Testis (tissue), 2 donors: ENCODE measurements at regions not wholly inside any gene's neighbourhood (a gene's known extent, or its start where the extent isn't known, plus 50 kb on each side); places are given as distances from the start of the nearest gene placed in this dataset.

ENCODE experiments used
- DNase-seq: peaks from one replicate; pipeline ENCODE4 v3.0.0-alpha.2; 2019
- H3K27ac ChIP-seq, 2 donors: fragments of 200-600 bp; sonication (generic); one replicate each; pipeline ENCODE4 v1.5.1; 2019
- H3K27me3 ChIP-seq: fragments of 200-600 bp; sonication (generic); one replicate; pipeline ENCODE4 v1.5.1; 2019
- H3K36me3 ChIP-seq: fragments of 200-600 bp; sonication (generic); one replicate; pipeline ENCODE4 v1.5.1; 2017; ENCODE audit warnings: low read depth; ENCODE audit errors: missing control alignments
- H3K4me1 ChIP-seq: fragments of 200-600 bp; sonication (generic); one replicate; pipeline ENCODE4 v1.5.1; 2019
- H3K4me3 ChIP-seq, 2 donors: fragments of 200-600 bp; sonication (generic); one replicate each; pipeline ENCODE4 v1.5.1; 2017 to 2019
- H3K9me3 ChIP-seq: fragments of 200-600 bp; sonication (generic); one replicate; pipeline ENCODE4 v1.5.1; 2017
- POLR2A ChIP-seq: fragments of 450-650 bp; IDR thresholded peaks from one replicate; pipeline ENCODE4 v1.6.1; 2017; ENCODE audit warnings: antibody characterized with exemption, mild to moderate bottlenecking, moderate library complexity
- WGBS, 2 donors: methylation state at CpG; one replicate each; pipeline ENCODE4 v1.1.5; 2018; 5-methylcytosine and 5-hydroxymethylcytosine counted together
- intact Hi-C: fragments of 100-400 bp; cut with DNase I; formaldehyde crosslinking; loops from one replicate; pipeline ENCODE4 v1.15.1; 2023; ENCODE audit warnings: low total_unique reads
- TF ChIP-seq, protein P1 (sequence below), 3 experiments: fragments of 450-650 bp in 2 of 3; fragments of 200-600 bp in 1 of 3; sonication (generic) in 1 of 3; IDR thresholded peaks; one replicate each; pipeline ENCODE4 v1.5.1; 2016 to 2019; ENCODE audit warnings: antibody characterized with exemption in 3 of 3, mild to moderate bottlenecking in 2 of 3, moderate library complexity in 1 of 3

- Histone ChIP-seq H3K27me3 (no peaks in the 10 kb centered on the region), H3K4me3 (no peak overlapping the region), H3K27ac (no peak overlapping the region), H3K36me3 (no peaks in the 10 kb centered on the region), H3K4me1 (peaks cover 11% of the 10 kb centered on the region), H3K9me3 (no peaks in the 10 kb centered on the region)
- intact Hi-C loops: loop anchor here (10.0 kb wide), 1 partner anchor 515 kb away; no protein-coding TSS in a partner anchor
- TF ChIP-seq, protein P1, sequence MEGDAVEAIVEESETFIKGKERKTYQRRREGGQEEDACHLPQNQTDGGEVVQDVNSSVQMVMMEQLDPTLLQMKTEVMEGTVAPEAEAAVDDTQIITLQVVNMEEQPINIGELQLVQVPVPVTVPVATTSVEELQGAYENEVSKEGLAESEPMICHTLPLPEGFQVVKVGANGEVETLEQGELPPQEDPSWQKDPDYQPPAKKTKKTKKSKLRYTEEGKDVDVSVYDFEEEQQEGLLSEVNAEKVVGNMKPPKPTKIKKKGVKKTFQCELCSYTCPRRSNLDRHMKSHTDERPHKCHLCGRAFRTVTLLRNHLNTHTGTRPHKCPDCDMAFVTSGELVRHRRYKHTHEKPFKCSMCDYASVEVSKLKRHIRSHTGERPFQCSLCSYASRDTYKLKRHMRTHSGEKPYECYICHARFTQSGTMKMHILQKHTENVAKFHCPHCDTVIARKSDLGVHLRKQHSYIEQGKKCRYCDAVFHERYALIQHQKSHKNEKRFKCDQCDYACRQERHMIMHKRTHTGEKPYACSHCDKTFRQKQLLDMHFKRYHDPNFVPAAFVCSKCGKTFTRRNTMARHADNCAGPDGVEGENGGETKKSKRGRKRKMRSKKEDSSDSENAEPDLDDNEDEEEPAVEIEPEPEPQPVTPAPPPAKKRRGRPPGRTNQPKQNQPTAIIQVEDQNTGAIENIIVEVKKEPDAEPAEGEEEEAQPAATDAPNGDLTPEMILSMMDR (IDR thresholded peaks at IDR 0.05): no peak
- no peak for TF ChIP-seq POLR2A
- no peak for DNase-seq
- WGBS, 2 donors: 86 to 96% methylated on average over 2 to 3 of the region's 3 CpGs
These were observed 73.7 kb upstream of the ZNF423 start for GRCh38 chr16:49929626-49930025.

DNA sequence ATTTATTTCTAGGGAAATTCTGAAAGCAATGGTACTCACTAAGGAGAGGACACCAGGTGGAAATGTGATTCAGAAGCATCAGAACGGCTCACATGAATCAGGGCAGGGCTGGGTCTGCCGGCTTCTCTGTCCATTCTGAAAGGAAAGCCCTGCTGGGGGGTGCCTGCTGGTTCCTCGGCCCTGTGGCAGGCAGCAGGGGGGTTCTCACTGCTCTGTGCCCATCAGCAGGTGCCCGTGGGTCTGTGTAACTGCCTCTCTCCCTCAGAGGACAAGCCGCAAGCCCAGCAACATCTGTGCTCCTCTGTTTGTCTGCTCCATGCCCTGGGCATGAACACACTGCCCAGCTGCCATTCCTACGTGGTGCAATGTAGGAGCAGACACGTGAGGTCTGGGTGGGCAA is 74.9 kb upstream of the ZNF423 start:
- 79 to 93% methylated on average over 5 to 7 of the region's 7 CpGs for WGBS, 2 donors
- Histone ChIP-seq H3K27ac (no peak overlapping the region), H3K27me3 (no peaks in the 10 kb centered on the region), H3K36me3 (no peaks in the 10 kb centered on the region), H3K4me1 (peaks cover 11% of the 10 kb centered on the region), H3K4me3 (no peak overlapping the region), H3K9me3 (no peaks in the 10 kb centered on the region)
- intact Hi-C loops: no loop called here
- TF ChIP-seq POLR2A: no peak
- TF ChIP-seq, protein P1 (IDR thresholded peaks at IDR 0.05): no peak
- no peak for DNase-seq

- Histone ChIP-seq H3K4me3 (no peak overlapping the region), H3K27ac (no peak overlapping the region), H3K4me1 (peaks cover 11% of the 10 kb centered on the region), H3K27me3 (no peaks in the 10 kb centered on the region), H3K9me3 (no peaks in the 10 kb centered on the region), H3K36me3 (no peaks in the 10 kb centered on the region)
- WGBS, 2 donors: 92% methylated on average over 5 of the region's 5 CpGs
- no peak for DNase-seq
- intact Hi-C loops: no loop called here
- TF ChIP-seq POLR2A: no peak
These were observed 75.4 kb upstream of the ZNF423 start for GRCh38 chr16:49931266-49931665.

- intact Hi-C loops: no loop called here
- DNase-seq: no peak
- Histone ChIP-seq H3K4me1 (peaks cover 11% of the 10 kb centered on the region), H3K36me3 (no peaks in the 10 kb centered on the region), H3K9me3 (no peaks in the 10 kb centered on the region), H3K4me3 (no peak overlapping the region), H3K27me3 (no peaks in the 10 kb centered on the region), H3K27ac (no peak overlapping the region)
- WGBS, 2 donors: 71 to 84% methylated on average over 10 of the region's 10 CpGs
- TF ChIP-seq POLR2A: no peak
- TF ChIP-seq, protein P1 (IDR thresholded peaks at IDR 0.05): no peak
These were observed 76.0 kb upstream of the ZNF423 start for GRCh38 chr16:49931916-49932315.

GRCh38 chr16:49932434-49932833 is 76.5 kb upstream of the ZNF423 start:
- no peaks in the 10 kb centered on the region for H3K36me3 ChIP-seq
- no peaks in the 10 kb centered on the region for H3K9me3 ChIP-seq
- no peak for DNase-seq
- WGBS, 2 donors: 35 to 58% methylated on average over 8 of the region's 8 CpGs
- intact Hi-C loops: no loop called here
- H3K4me3 ChIP-seq: no peak overlapping the region
- H3K27me3 ChIP-seq: no peaks in the 10 kb centered on the region
- no peak overlapping the region for H3K27ac ChIP-seq
- TF ChIP-seq, protein P1 (IDR thresholded peaks at IDR 0.05): no peak
- TF ChIP-seq POLR2A: no peak
- H3K4me1 ChIP-seq: peaks cover 11% of the 10 kb centered on the region
